Mesenchymal stem cell (in vitro differentiated cells and primary cell): ENCODE measurements at regions not wholly inside any gene's neighbourhood (a gene's known extent, or its start where the extent isn't known, plus 50 kb on each side); places are given as distances from the start of the nearest gene placed in this dataset.
A peak's percentile ranks its signal among the peaks of the same experiment; 100 is the strongest.

Source experiments
- DNase-seq: peaks from one replicate; pipeline ENCODE4 v3.0.0-alpha.2; 2013
- H2AFZ ChIP-seq: one replicate; pipeline ENCODE4 v1.6.1; 2013; ENCODE audit warnings: low read depth, mild to moderate bottlenecking, control low read depth, inconsistent platforms, low read length, moderate library complexity
- H2AK5ac ChIP-seq: 2 replicates; pipeline ENCODE4 v1.6.1; 2013; ENCODE audit warnings: low read length, moderate library complexity, mild to moderate bottlenecking, inconsistent platforms; ENCODE audit not compliant: severe bottlenecking
- H2BK120ac ChIP-seq: one replicate; pipeline ENCODE4 v1.6.1; 2013; ENCODE audit warnings: low read depth, mild to moderate bottlenecking, inconsistent platforms, low read length, moderate library complexity
- H2BK12ac ChIP-seq, 2 experiments: one replicate each; pipeline ENCODE4 v1.6.1; 2013; ENCODE audit warnings: inconsistent platforms in 2 of 2, low read length in 2 of 2, mild to moderate bottlenecking in 2 of 2, moderate library complexity in 2 of 2, control low read depth in 1 of 2
- H2BK15ac ChIP-seq: one replicate; pipeline ENCODE4 v1.6.1; 2013; ENCODE audit warnings: mild to moderate bottlenecking, low read depth, inconsistent platforms; ENCODE audit not compliant: poor library complexity, severe bottlenecking
- H2BK5ac ChIP-seq: 2 replicates; pipeline ENCODE4 v1.6.1; 2013; ENCODE audit warnings: low read depth, mild to moderate bottlenecking, low read length, control low read depth, inconsistent platforms; ENCODE audit not compliant: poor library complexity, severe bottlenecking
- H3K14ac ChIP-seq, 2 experiments: one replicate each; pipeline ENCODE4 v1.6.1; 2013; ENCODE audit warnings: inconsistent platforms in 2 of 2, low read length in 2 of 2, control low read depth in 1 of 2, mild to moderate bottlenecking in 1 of 2, moderate library complexity in 1 of 2
- H3K18ac ChIP-seq, 2 experiments: one replicate each; pipeline ENCODE4 v1.6.1; 2013; ENCODE audit warnings: inconsistent platforms in 2 of 2, low read length in 2 of 2, control low read depth in 1 of 2, low read depth in 1 of 2, mild to moderate bottlenecking in 1 of 2
- H3K23ac ChIP-seq, 2 experiments: one replicate each; pipeline ENCODE4 v1.6.1; 2013; ENCODE audit warnings: inconsistent platforms in 2 of 2, low read length in 2 of 2, mild to moderate bottlenecking in 2 of 2, moderate library complexity in 2 of 2, control low read depth in 1 of 2
- H3K27ac ChIP-seq: 2 replicates; pipeline ENCODE4 v1.5.1; 2013; ENCODE audit warnings: mild to moderate bottlenecking, moderate library complexity, low read length, control low read depth, inconsistent platforms; ENCODE audit not compliant: poor library complexity, severe bottlenecking
- H3K27me3 ChIP-seq, 2 experiments: 2 replicates each; pipeline versions ENCODE4 v1.6.1 to v1.7.0; 2013; ENCODE audit warnings: low read length in 2 of 2, mild to moderate bottlenecking in 2 of 2, moderate library complexity in 2 of 2, control low read depth in 1 of 2, inconsistent platforms in 1 of 2; ENCODE audit not compliant: control insufficient read depth in 1 of 2, insufficient read depth in 1 of 2
- H3K36me3 ChIP-seq, 2 experiments: 2 replicates each; pipeline versions ENCODE4 v1.6.1 to v1.7.0; 2013; ENCODE audit warnings: low read length in 2 of 2, control low read depth in 1 of 2, inconsistent platforms in 1 of 2, low read depth in 1 of 2, mild to moderate bottlenecking in 1 of 2; ENCODE audit not compliant: insufficient read depth in 2 of 2, control insufficient read depth in 1 of 2
- H3K4ac ChIP-seq, 2 experiments: one replicate each; pipeline ENCODE4 v1.6.1; 2013; ENCODE audit warnings: inconsistent platforms in 2 of 2, low read length in 2 of 2, mild to moderate bottlenecking in 2 of 2, moderate library complexity in 2 of 2, control low read depth in 1 of 2, low read depth in 1 of 2
- H3K4me1 ChIP-seq: 2 replicates; pipeline ENCODE4 v1.6.1; 2013; ENCODE audit warnings: low read depth, low read length, control low read depth; ENCODE audit not compliant: control insufficient read depth, insufficient read depth
- H3K4me2 ChIP-seq: 2 replicates; pipeline ENCODE4 v1.6.1; 2013; ENCODE audit warnings: low read length, mild to moderate bottlenecking, inconsistent platforms; ENCODE audit not compliant: poor library complexity, severe bottlenecking
- H3K4me3 ChIP-seq, 2 experiments: 2 replicates each; pipeline versions ENCODE4 v1.5.1 to v1.7.0; 2013; ENCODE audit warnings: low read length in 2 of 2, mild to moderate bottlenecking in 2 of 2, control low read depth in 1 of 2, low read depth in 1 of 2; ENCODE audit not compliant: insufficient read depth in 1 of 2
- H3K79me1 ChIP-seq: replicated peaks from 2 replicates; pipeline ENCODE4 v1.6.1; 2013; ENCODE audit warnings: mild to moderate bottlenecking, control low read depth, low read length, inconsistent platforms; ENCODE audit not compliant: poor library complexity, severe bottlenecking
- H3K9ac ChIP-seq: 2 replicates; pipeline ENCODE4 v1.7.0; 2013; ENCODE audit warnings: mild to moderate bottlenecking, low read length, moderate library complexity
- H3K9me3 ChIP-seq: 2 replicates; pipeline ENCODE4 v1.7.0; 2013; ENCODE audit warnings: mild to moderate bottlenecking, low read length; ENCODE audit not compliant: control insufficient read depth
- H4K8ac ChIP-seq: one replicate; pipeline ENCODE4 v1.6.1; 2013; ENCODE audit warnings: inconsistent platforms, mild to moderate bottlenecking, low read length, moderate library complexity
- H4K91ac ChIP-seq: one replicate; pipeline ENCODE4 v1.6.1; 2013; ENCODE audit warnings: mild to moderate bottlenecking, low read length, inconsistent platforms
- WGBS: methylation state at CpG from one replicate; pipeline ENCODE4 v1.1.7; 2013; ENCODE audit warnings: mixed read lengths; 5-methylcytosine and 5-hydroxymethylcytosine counted together

- Histone ChIP-seq H4K91ac (no peak overlapping the region), H3K4me2 (no peak overlapping the region), H3K9me3 (no peaks in the 10 kb centered on the region), H3K27ac (no peak overlapping the region), H3K4me1 (peaks cover 10% of the 10 kb centered on the region), H3K4me3 (no peak overlapping the region), H3K14ac (no peak overlapping the region), H2AFZ (no peak overlapping the region), H3K79me1 (peaks cover 2% of the 10 kb centered on the region), H3K27me3 (peaks cover 9 to 15% of the 10 kb centered on the region in 2 experiments), H4K8ac (no peak overlapping the region), H2BK12ac (no peak overlapping the region), H3K23ac (no peak overlapping the region), H3K9ac (no peak overlapping the region), H3K36me3 (no peaks in the 10 kb centered on the region), H2BK15ac (no peak overlapping the region), H3K18ac (no peak overlapping the region), H2BK5ac (no peak overlapping the region), H2BK120ac (no peak overlapping the region), H2AK5ac (no peak overlapping the region), H3K4ac (no peak overlapping the region)
- no peak for DNase-seq
- 74% methylated on average over 8 of the region's 9 CpGs for whole genome bisulfite sequencing
Observed at GRCh38 chr11:70546191-70546940, 148.0 kb downstream of the CTTN start.

GRCh38 chr11:70547386-70547785 lies 149.1 kb downstream of the CTTN start:
- Histone ChIP-seq H3K18ac (no peak overlapping the region), H3K27me3 (peaks cover 9 to 15% of the 10 kb centered on the region in 2 experiments), H3K4me3 (no peak overlapping the region), H3K4me1 (peaks cover 12% of the 10 kb centered on the region), H3K9ac (no peak overlapping the region), H3K4me2 (no peak overlapping the region), H2BK5ac (no peak overlapping the region), H2BK15ac (no peak overlapping the region), H2BK120ac (no peak overlapping the region), H3K79me1 (peaks cover 2% of the 10 kb centered on the region), H3K36me3 (no peaks in the 10 kb centered on the region), H2BK12ac (no peak overlapping the region), H4K91ac (no peak overlapping the region), H2AFZ (no peak overlapping the region), H3K23ac (no peak overlapping the region), H2AK5ac (no peak overlapping the region), H3K4ac (no peak overlapping the region), H3K14ac (no peak overlapping the region), H3K9me3 (no peaks in the 10 kb centered on the region), H3K27ac (no peak overlapping the region), H4K8ac (no peak overlapping the region)
- 85% methylated on average over 7 of the region's 7 CpGs for WGBS
- no peak for DNase-seq

DNA sequence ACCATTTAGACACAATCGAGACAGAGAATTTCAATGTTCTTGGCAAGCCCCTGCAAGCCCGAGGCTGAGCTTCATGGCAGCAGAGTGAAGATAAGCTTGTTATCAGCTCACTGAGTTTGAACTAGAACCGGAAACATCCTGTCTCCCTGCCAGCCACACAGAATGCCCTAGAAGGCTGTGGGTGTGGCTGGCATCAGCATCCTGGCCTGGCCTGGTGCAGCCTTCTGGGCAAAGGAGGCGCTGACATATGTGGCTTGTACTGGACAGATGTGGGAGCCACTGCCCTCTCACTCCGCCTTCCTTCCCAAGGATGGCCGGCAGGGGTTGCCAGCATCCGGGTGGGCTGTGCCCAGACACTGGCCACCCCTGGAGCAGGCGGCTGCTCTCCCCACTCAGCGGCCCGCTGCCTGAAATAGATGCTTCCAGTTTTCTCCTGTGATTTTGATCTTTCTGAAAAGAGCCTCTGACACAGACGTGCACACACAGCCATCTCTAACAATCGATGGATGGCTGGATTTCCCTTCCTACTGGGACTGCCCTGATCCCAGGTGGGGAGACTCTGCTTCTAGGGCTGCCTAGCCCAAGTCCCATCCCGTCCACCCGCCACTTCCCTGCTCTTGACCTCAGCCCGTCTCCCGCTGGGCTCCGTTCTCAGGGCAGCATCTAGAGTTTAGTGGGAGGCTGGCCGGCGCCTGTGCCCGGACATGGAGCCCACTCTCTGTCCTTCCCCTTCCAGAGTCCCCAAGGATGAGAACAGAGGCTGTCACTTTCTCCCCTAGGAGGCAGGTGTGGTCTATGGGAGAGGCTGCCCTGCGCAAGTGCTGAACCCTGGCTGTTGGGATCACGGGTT lies 149.7 kb downstream of the CTTN start:
- Histone ChIP-seq H4K8ac (no peak overlapping the region), H2BK12ac (peak overlapping the region in 1 of 2 experiments; percentile 30), H3K4ac (no peak overlapping the region), H3K27me3 (peaks cover 8 to 15% of the 10 kb centered on the region in 2 experiments), H2BK5ac (no peak overlapping the region), H2BK15ac (no peak overlapping the region), H3K27ac (no peak overlapping the region), H3K14ac (no peak overlapping the region), H3K36me3 (no peaks in the 10 kb centered on the region), H3K23ac (no peak overlapping the region), H2AFZ (no peak overlapping the region), H3K9me3 (no peaks in the 10 kb centered on the region), H3K18ac (no peak overlapping the region), H3K4me3 (no peak overlapping the region), H3K4me2 (no peak overlapping the region), H2BK120ac (no peak overlapping the region), H3K9ac (no peak overlapping the region), H4K91ac (no peak overlapping the region), H3K4me1 (peaks cover 12% of the 10 kb centered on the region), H3K79me1 (peaks cover 2% of the 10 kb centered on the region), H2AK5ac (no peak overlapping the region)
- 86% methylated on average over 20 of the region's 22 CpGs for WGBS
- DNase-seq: no peak

GRCh38 chr11:70548976-70549375 lies 150.6 kb downstream of the CTTN start:
- H3K18ac ChIP-seq: no peak overlapping the region
- H3K4me3 ChIP-seq: no peak overlapping the region
- no peak overlapping the region for H3K4ac ChIP-seq
- H2AK5ac ChIP-seq: no peak overlapping the region
- H3K27me3 ChIP-seq: peaks cover 4 to 15% of the 10 kb centered on the region in 2 experiments
- peaks cover 12% of the 10 kb centered on the region for H3K4me1 ChIP-seq
- H2BK12ac ChIP-seq: no peak overlapping the region
- H2BK5ac ChIP-seq: no peak overlapping the region
- no peak overlapping the region for H4K91ac ChIP-seq
- no peak overlapping the region for H4K8ac ChIP-seq
- H3K9ac ChIP-seq: no peak overlapping the region
- H3K4me2 ChIP-seq: no peak overlapping the region
- no peak overlapping the region for H3K14ac ChIP-seq
- H3K79me1 ChIP-seq: peaks cover 2% of the 10 kb centered on the region
- no peak overlapping the region for H2AFZ ChIP-seq
- H2BK15ac ChIP-seq: no peak overlapping the region
- no peaks in the 10 kb centered on the region for H3K9me3 ChIP-seq
- H3K27ac ChIP-seq: no peak overlapping the region
- WGBS: 94% methylated on average over 15 of the region's 15 CpGs
- no peak for DNase-seq
- H3K36me3 ChIP-seq: no peaks in the 10 kb centered on the region
- H3K23ac ChIP-seq: no peak overlapping the region
- H2BK120ac ChIP-seq: no peak overlapping the region
